ENCODE measurements at regions not wholly inside any gene's neighbourhood (a gene's known extent, or its start where the extent isn't known, plus 50 kb on each side); places are given as distances from the start of the nearest gene placed in this dataset.
"Not testable (repeated sequence)": the region's sequence is repeated elsewhere in the genome, so short reads cannot be mapped to it uniquely, and the experiment has no call there.

GRCh38 chr13:99746637-99747402 is 224.7 kb downstream of the ZIC5 start:
- intact Hi-C loops (cut with micrococcal nuclease): no loop called here

- intact Hi-C loops (cut with micrococcal nuclease): no loop called here
Measured at GRCh38 chr13:99743094-99743493, 228.5 kb downstream of the ZIC5 start.

GRCh38 chr13:99741960-99742359 is 229.6 kb downstream of the ZIC5 start:
- intact Hi-C loops (cut with micrococcal nuclease): no loop called here

GRCh38 chr13:99740251-99740979 is 231.2 kb downstream of the ZIC5 start:
- intact Hi-C loops (cut with micrococcal nuclease): no loop called here

GRCh38 chr13:99738626-99739025 is 232.9 kb downstream of the ZIC5 start:
- intact Hi-C loops (cut with micrococcal nuclease): no loop called here

GRCh38 chr13:99737481-99738245 is 233.9 kb downstream of the ZIC5 start:
- intact Hi-C loops (cut with micrococcal nuclease): no loop called here

GRCh38 chr13:99736541-99736940 is 235.0 kb downstream of the ZIC5 start:
- intact Hi-C loops (cut with micrococcal nuclease): no loop called here

- intact Hi-C loops (cut with micrococcal nuclease): no loop called here
Measured at GRCh38 chr13:99734013-99734693, 232.9 kb downstream of the TM9SF2 start.

GRCh38 chr13:99733346-99733745 is 232.1 kb downstream of the TM9SF2 start:
- intact Hi-C loops (cut with micrococcal nuclease): no loop called here

GRCh38 chr13:99731747-99732146 is 230.5 kb downstream of the TM9SF2 start:
- intact Hi-C loops (cut with micrococcal nuclease): no loop called here

- intact Hi-C loops (cut with micrococcal nuclease): no loop called here
Measured at GRCh38 chr13:99730403-99730802, 229.1 kb downstream of the TM9SF2 start.

GRCh38 chr13:99729745-99730144 is 228.5 kb downstream of the TM9SF2 start:
- intact Hi-C loops (cut with micrococcal nuclease): no loop called here

- intact Hi-C loops (cut with micrococcal nuclease): not testable (repeated sequence)
Measured at GRCh38 chr13:99727651-99728050, 226.4 kb downstream of the TM9SF2 start.

GRCh38 chr13:99726282-99726894 is 225.1 kb downstream of the TM9SF2 start:
- intact Hi-C loops (cut with micrococcal nuclease): no loop called here

GRCh38 chr13:99725644-99726043 is 224.4 kb downstream of the TM9SF2 start:
- intact Hi-C loops (cut with micrococcal nuclease): no loop called here

GRCh38 chr13:99724633-99725517 is 223.6 kb downstream of the TM9SF2 start:
- intact Hi-C loops (cut with micrococcal nuclease): no loop called here

- intact Hi-C loops (cut with micrococcal nuclease): no loop called here
Measured at GRCh38 chr13:99723878-99724277, 222.6 kb downstream of the TM9SF2 start.

GRCh38 chr13:99722931-99723330 is 221.7 kb downstream of the TM9SF2 start:
- intact Hi-C loops (cut with micrococcal nuclease): no loop called here

- intact Hi-C loops (cut with micrococcal nuclease): no loop called here
Measured at GRCh38 chr13:99722338-99722818, 221.1 kb downstream of the TM9SF2 start.

All from T-helper 2 cell treated with Interferon-gamma antibody and Interleukin-4, amounts not matched to agents 100 ng/mL and 5 ng/mL, for 36 hours (primary cell).